HK-2 (cell line): ENCODE measurements at regions not wholly inside any gene's neighbourhood (a gene's known extent, or its start where the extent isn't known, plus 50 kb on each side); places are given as distances from the start of the nearest gene placed in this dataset.
A peak's percentile ranks its signal among the peaks of the same experiment; 100 is the strongest.
"Not testable (repeated sequence)": the region's sequence is repeated elsewhere in the genome, so short reads cannot be mapped to it uniquely, and the experiment has no call there.

ENCODE experiments used
- DNase-seq: peaks from one replicate; pipeline ENCODE4 v3.0.0-alpha.2; 2018; ENCODE audit not compliant: unreplicated experiment

DNA sequence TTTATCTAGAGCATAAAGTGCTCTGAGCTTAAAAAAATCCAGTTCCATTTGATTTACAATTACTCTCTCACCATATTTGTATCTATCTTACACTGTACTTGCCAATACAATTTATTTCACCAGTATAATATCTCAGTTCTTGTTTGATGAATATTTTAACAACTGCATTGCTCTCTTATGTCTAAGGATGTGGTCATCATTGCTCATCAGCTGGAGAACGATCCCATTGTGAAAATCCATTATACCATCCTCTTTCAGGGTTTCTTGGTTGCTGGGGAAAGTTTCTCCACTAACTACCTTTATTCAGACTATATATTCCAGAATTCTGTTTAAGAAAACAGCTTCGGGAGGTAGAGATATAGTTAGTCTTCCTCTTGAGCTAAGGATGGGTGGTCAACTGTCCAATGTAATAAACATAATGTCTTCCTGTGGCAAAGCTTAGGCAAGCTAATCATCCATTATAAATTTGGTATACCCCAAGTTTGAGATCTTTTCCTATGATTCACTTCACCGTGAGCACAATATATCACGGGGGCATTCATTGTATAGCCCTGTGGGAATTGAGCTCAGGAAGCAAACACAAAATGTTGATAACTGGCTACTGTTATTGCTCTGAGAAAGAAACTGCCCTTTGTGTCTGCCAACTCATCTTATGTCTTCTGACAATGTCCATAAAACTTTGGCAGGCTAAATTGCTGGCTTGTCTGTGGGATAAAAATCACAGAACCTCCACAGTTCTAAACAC is 2361.9 kb downstream of the ARAP2 start:
- no peak for DNase-seq

DNA sequence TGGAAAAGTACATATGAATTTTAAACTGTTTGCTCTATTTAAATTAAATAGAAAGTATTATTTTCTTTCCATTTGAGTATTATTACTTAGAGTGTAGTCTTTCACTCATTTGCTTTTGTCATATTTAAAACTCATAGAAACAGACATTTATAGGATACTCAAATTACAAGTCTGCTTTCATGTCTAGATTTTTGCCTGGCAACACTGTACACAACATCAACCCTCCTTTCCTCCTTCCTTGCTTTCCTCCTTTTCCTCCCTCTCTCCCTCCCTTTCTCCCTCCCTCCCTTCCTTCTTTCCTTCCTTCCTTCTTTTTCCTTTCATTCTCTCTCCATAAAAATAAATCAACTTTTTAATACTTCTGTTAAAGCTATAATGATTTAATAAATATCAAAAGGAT is 2361.2 kb downstream of the ARAP2 start:
- DNase-seq: no peak

DNA sequence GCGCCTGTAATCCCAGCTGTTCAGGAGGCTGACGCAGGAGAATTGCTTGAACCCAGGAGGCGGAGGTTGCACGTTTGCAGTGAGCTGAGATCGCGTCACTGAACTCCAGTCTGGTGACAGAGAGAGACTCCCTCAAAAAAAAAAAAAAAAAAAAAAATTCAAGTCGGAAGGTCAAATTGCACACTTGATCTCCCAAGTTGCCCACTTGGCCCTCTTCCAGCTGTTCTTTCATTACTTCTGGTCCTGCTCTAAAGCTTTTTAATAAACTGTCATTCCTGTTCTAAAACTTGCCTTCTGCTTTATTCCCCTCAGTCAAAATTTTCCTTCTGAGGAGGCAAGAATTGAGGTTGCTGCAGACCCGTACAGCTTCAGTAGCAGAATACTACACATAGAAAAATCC is 2358.0 kb downstream of the ARAP2 start:
- DNase-seq: no peak

GRCh38 chr4:33890841-33891240 is 2353.5 kb downstream of the ARAP2 start:
- no peak for DNase-seq

DNA sequence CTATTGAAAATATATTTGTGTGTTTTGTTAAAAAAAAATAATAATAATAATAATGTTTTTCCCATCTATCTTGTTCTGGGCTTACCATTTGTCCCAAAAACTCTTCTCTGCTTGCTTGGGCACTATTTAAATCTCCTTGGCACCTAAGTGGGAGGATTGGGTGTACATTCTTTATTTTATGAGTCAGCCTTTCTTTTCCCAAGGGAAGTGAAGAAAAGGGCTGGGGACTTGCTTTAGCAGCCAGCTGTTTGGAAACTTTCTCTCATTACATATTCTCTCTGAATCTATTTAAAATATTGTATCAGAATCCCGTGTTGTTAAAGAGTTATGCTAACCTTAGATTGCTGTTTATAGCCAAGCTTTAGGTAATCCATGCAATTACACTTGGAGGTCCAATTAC is 2332.4 kb downstream of the ARAP2 start:
- DNase-seq: no peak

DNA sequence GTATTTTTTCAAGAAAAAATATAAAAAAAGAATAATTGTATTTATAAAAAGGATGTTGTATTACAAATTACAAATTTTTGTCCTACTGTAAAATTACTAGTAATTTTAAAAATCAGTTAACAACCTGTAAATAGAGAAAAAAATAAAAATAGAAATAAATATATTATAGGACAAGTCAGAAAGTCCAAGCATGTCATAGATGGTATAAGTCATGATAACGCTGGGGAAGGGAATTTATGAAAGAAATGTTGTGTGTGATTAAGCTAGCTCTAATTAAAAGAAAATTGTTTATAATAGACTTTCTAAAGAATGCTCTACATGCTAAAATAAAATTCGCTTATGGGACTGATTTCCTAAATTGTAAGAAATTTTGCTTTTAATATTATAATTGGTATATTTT is 2329.9 kb downstream of the ARAP2 start:
- no peak for DNase-seq

DNA sequence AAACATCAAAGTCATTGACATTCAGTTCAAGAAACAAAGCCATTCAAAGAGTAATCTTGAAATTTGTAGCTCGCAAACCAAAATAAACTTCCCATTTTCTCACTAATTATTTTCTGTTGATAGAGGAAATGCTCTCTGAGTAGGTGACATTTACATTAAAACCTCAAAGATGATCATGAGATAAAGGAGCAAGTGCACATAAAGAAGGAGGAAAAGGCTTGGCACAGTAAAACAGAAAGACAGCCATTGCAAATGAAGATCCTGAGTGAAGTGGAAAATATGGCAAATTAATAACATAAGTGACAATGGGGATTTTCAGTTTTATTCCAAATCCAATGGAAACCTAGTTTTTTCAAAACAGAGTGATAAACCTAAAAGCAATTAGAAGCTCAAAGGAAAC is 2320.8 kb downstream of the ARAP2 start:
- no peak for DNase-seq

DNA sequence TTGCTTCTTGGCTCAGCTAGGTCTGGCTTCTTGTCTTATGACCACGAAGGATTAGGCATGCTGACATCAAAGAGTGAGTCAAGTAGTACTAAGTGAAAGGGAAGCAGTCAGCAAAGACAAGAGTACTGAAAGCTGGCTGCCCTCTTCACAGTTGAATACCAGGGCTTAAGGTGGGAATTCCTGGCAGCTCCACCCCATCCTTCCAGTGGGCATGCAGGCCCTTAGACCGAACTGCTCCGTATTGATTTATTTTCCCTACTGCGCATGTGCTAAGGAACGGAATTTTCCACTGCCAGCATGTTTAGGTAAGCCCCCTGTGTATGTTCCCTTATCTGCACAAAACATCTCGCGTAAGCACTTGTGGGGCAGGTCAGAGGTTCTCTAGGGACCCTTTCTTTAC is 2320.1 kb downstream of the ARAP2 start:
- DNase-seq: peak; percentile 20

GRCh38 chr4:33924811-33925210 is 2319.5 kb downstream of the ARAP2 start:
- DNase-seq: no peak

DNA sequence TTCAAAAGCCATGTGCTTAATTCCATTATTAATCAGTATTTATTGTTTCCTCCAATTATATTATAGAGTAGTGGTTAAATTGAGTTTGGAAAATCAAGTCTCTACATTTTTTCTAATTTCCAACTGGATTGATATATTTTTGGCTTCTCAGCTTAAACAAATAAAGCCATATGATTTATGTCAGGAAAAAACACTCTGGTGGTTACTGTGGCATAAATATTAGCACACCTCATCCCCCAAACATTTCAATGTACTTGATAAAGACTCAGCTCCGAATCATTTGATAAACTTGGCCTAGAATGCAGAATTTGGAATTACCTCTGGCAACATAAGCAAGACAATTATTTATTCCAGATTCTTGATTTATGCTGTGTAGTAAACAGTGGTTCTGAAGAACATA is 2313.8 kb downstream of the ARAP2 start:
- no peak for DNase-seq

DNA sequence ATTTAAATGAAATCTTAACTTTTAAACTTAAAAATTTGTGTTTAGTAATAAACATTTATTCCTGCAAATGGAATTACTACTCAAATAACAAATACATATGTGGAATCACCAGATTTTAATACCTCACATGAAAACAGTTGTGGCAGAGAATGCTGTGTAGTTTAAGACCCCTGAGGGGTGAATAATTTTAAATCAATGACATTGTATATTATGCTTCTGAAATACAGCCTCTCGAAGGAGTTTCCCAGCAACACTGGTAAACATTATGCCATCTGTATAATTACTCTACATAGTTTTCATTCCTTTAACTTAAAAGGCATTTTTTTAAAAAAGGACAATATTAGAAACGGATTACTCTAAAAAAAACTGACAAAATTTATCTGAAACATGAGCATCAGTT is 2313.3 kb downstream of the ARAP2 start:
- no peak for DNase-seq

GRCh38 chr4:33940281-33940680 is 2304.0 kb downstream of the ARAP2 start:
- no peak for DNase-seq

DNA sequence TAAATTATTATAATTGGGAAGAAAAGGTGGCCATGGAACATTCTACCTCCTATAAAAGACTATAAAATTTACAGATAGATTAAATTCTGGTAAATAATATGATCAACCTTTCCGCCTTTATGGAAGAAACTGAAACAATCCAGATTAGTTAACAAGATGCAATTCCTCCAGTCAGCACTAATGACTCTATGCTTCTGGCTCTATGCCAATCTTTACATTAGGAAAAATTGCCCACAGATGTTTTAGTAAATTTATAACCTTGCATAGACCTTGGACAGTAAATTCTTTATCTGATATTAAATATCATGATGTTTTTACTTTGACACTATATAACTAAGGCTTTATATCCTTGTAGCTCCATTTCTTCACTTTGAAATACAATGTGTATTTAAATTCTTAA is 2302.5 kb downstream of the ARAP2 start:
- DNase-seq: no peak

- DNase-seq: no peak
These were observed 2295.4 kb downstream of the ARAP2 start for GRCh38 chr4:33948921-33949320.

DNA sequence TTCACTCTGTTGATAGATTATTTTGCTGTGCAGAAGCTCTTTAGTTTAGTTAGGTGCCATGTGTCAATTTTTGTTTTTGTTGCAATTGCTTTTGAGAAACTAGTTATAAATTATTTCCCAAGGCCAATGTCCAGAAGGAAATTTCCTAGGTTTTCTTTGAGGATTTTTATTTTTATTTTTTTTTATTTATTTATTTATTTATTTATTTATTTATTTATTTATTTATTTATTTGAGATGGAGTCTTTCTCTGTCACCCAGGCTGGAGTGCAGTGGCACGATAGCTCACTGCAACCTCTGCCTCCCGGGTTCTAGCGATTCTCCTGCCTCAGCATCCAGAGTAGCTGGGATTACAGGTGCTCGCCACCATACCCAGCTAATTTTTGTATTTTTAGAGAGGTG is 2290.5 kb downstream of the ARAP2 start:
- DNase-seq: not testable (repeated sequence)

- DNase-seq: no peak
These were observed 2289.6 kb downstream of the ARAP2 start for GRCh38 chr4:33954759-33955158.

DNA sequence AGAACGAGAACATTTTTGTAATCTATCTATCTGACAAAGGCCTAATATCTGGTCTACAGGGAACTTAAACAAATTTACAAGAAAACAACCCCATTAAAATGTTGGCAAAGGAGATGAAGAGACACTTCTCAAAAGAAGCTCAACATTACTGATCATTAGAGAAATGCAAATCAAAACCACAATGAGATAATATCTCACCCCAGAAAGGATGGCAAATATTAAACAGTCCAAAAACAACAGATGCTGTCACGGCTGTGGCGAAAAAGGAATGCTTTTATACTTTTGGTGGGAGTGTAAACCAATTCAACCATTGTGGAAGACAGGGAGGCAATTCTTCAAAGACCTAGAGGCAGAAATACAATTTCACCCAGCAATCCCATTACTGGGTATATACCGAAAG is 2284.8 kb downstream of the ARAP2 start:
- no peak for DNase-seq

- DNase-seq: no peak
These were observed 2282.6 kb downstream of the ARAP2 start for GRCh38 chr4:33961761-33962160.

DNA sequence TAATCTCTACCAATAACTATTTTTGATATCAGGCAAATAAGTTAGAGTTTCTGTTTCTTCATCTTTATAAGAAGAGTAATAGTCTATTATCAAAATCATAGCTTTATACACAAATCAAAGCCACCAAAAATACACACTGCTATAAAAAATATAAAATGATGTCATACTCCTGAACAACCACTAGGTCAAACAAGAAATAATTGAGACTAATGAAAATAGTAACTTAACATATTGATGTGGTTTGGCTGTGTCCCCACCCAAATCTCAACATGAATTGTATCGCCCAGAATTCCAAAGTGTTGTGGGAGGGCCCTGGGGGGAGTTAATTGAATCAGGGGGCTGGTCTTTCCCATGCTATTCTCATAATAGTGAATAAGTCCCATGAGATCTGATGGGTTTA is 2277.5 kb downstream of the ARAP2 start:
- no peak for DNase-seq

DNA sequence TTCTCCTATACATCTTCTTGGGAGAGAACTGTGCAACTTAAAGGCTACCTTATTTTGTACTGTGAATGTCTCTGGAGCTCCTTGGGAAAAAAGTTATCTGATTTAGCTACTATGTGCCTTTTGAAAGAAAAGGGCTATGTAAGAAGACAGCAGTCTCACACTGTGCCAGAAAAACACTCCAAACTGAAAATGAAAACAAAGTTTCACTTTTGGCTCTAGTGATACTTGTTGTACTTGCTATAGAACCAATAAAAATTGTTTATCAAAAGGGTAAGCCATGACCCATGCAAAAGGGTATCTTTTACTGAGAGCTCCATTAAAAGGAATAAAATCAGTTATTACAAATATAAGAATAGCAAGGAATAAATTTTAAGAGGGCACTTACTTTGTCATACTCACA is 2270.0 kb downstream of the ARAP2 start:
- DNase-seq: no peak

DNA sequence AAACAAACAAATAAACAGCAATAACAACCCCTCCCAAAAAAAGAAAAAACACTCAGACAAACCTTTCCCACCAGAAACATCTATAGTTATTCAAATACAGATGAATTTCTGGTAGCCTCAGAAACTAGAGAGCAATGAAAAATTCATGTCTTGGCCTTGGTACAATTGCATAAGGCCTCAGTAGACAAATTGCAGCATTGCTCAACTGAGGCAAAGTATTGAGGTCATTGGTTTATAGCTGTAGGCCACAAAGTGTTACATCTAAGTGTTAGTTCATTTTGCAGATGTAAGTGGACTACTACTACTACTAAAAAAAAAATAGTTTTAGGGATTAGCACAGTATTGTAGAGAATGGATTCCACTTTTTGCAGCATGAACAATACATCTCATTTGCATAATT is 2268.3 kb downstream of the ARAP2 start:
- DNase-seq: no peak

GRCh38 chr4:33979781-33980180 is 2264.5 kb downstream of the ARAP2 start:
- not testable (repeated sequence) for DNase-seq

GRCh38 chr4:33980361-33980760 is 2264.0 kb downstream of the ARAP2 start:
- DNase-seq: no peak

DNA sequence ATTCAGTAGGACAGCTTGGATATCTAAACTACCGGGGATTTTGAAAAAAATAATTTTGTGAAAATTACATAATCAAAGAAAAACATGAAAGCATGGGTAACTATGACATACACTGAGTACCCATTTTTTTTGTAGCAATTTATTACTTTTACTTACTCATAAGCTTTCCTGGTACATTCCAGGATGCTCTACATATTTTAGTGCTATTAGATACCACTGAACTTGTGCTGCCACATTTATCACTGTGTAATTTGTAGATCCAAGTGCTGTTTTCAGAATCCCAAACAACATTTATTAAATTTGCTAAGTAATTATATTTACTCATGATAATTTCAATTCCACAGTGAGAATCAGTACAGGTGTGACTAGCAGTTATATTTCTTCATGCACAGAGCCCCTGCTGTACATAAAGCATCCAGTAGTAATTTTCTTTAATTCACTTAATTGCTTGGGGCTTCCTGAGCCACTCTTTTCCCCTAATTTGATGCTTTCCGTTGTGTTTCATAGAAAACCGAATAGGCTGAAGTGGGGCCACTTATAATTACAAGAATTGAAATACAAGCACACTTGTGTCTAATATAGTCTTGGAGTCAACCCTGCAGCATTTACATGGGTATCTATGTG is 2254.4 kb downstream of the ARAP2 start:
- no peak for DNase-seq
